HepG2 (cell line): ENCODE measurements at regions not wholly inside any gene's neighbourhood (a gene's known extent, or its start where the extent isn't known, plus 50 kb on each side); places are given as distances from the start of the nearest gene placed in this dataset.

Source experiments
- ATAC-seq: fragments of 200-7000 bp; cut with Tn5 transposase; 3 replicates; pipeline ENCODE4 v1.9.1; 2020; ENCODE audit warnings: mild to moderate bottlenecking, moderate library complexity
- BruUV-seq: library from RNA; stranded (reverse); fragments of 400-500 nt; replicated peaks from 2 replicates; lab custom pipeline; 2021; lab: Mats Ljungman, UMichigan
- CTCF ChIA-PET: fragments of 300-600 bp; formaldehyde crosslinking; extraction: SDS; loops from one replicate; lab custom pipeline; 2021; ENCODE audit warnings: low total read pairs, inconsistent platforms, low intra/inter-chr PET ratio; lab: Yijun Ruan, JAX
- POLR2A ChIA-PET: fragments of 350-600 bp; sonication (Branson Sonifier 250); formaldehyde crosslinking; loops from one replicate; lab custom pipeline; 2020; ENCODE audit warnings: antibody characterized with exemption, inconsistent platforms; lab: Yijun Ruan, JAX
- DNase-seq: peaks from one replicate; pipeline ENCODE4 v3.0.0-alpha.2; 2015; ENCODE audit warnings: low spot score
- FAIRE-seq: peaks from 3 replicates; lab custom pipeline; 2011; peaks lifted over from hg19 to GRCh38; lab: Jason Lieb, UNC
- H2AFZ ChIP-seq: one replicate; pipeline ENCODE4 v1.6.1; 2011; ENCODE audit warnings: low read length, inconsistent platforms
- H3K27ac ChIP-seq: fragments of 300-600 bp; 3 replicates; pipeline ENCODE4 v1.8.0; 2011; ENCODE audit warnings: mixed run types, mild to moderate bottlenecking, mixed read lengths, low read length, inconsistent platforms; ENCODE audit not compliant: insufficient read depth; ENCODE audit errors: extremely low read length
- H3K27me3 ChIP-seq, 2 experiments: fragments of 200-600 bp in 1 of 2; 2 replicates in 1 of 2; 3 replicates in 1 of 2; pipeline versions ENCODE4 v1.6.0 to v1.8.0; 2011; ENCODE audit warnings: low read length in 2 of 2, mild to moderate bottlenecking in 2 of 2, moderate library complexity in 2 of 2, inconsistent platforms in 1 of 2; ENCODE audit not compliant: insufficient read depth in 2 of 2, control insufficient read depth in 1 of 2
- H3K36me3 ChIP-seq, 2 experiments: fragments of 200-600 bp in 1 of 2; replicated peaks in 1 of 2; 2 replicates in 1 of 2; 3 replicates in 1 of 2; pipeline versions ENCODE4 v1.5.1 to v1.8.0; 2011; ENCODE audit warnings: low read length in 2 of 2, inconsistent platforms in 1 of 2; ENCODE audit not compliant: insufficient read depth in 2 of 2, control insufficient read depth in 1 of 2
- H3K4me1 ChIP-seq: 2 replicates; pipeline ENCODE4 v1.5.1; 2012; ENCODE audit warnings: low read length, inconsistent platforms; ENCODE audit not compliant: insufficient read depth
- H3K4me2 ChIP-seq: 2 replicates; pipeline ENCODE4 v1.6.0; 2011; ENCODE audit warnings: low read depth, low read length, inconsistent platforms
- H3K4me3 ChIP-seq, 3 experiments: fragments of 200-600 bp in 1 of 3; sonication (generic), shearing (Covaris generic) in 1 of 3; replicated peaks in 1 of 3; 2 replicates each; pipeline ENCODE4 v1.5.1; 2011 to 2016; ENCODE audit warnings: low read length in 3 of 3, inconsistent platforms in 2 of 3, low read depth in 2 of 3, mild to moderate bottlenecking in 2 of 3, control low read depth in 1 of 3, mixed read lengths in 1 of 3; ENCODE audit not compliant: insufficient read depth in 1 of 3
- H3K79me2 ChIP-seq: one replicate; pipeline ENCODE4 v1.6.1; 2011; ENCODE audit warnings: low read length, inconsistent platforms; ENCODE audit not compliant: insufficient read depth
- H3K9ac ChIP-seq: 2 replicates; pipeline ENCODE4 v1.6.0; 2011; ENCODE audit warnings: mild to moderate bottlenecking, low read depth, low read length, inconsistent platforms; ENCODE audit not compliant: insufficient read depth
- H3K9me3 ChIP-seq: 2 replicates; pipeline ENCODE4 v1.5.1; 2012; ENCODE audit warnings: mild to moderate bottlenecking, low read length
- H4K20me1 ChIP-seq: 2 replicates; pipeline ENCODE4 v1.6.0; 2011; ENCODE audit warnings: inconsistent platforms, mild to moderate bottlenecking, low read length, moderate library complexity; ENCODE audit not compliant: insufficient read depth
- AKAP8 ChIP-seq: sonication (generic); formaldehyde crosslinking; IDR thresholded peaks from 2 replicates; pipeline ENCODE4 v1.5.1; 2020; ENCODE audit warnings: mild to moderate bottlenecking, missing genetic modification reagents
- LCORL ChIP-seq, 2 experiments: fragments of 450-650 bp in 1 of 2; sonication (generic) in 1 of 2; formaldehyde crosslinking in 1 of 2; IDR thresholded peaks; 2 replicates each; pipeline versions ENCODE4 v1.5.0 to v1.6.1; 2017 to 2020; ENCODE audit warnings: antibody characterized with exemption in 1 of 2, missing genetic modification reagents in 1 of 2
- NFIB ChIP-seq: sonication (generic); formaldehyde crosslinking; IDR thresholded peaks from 2 replicates; pipeline ENCODE4 v1.9.0; 2021; ENCODE audit warnings: missing genetic modification reagents, mild to moderate bottlenecking, borderline replicate concordance
- RCOR2 ChIP-seq: IDR thresholded peaks from 2 replicates; pipeline ENCODE4 v1.6.1; 2016; ENCODE audit warnings: missing biosample characterization, missing genetic modification reagents
- WGBS: methylation state at CpG from one replicate; pipeline ENCODE4 v1.1.6; 2017; ENCODE audit warnings: low lambda C conversion rate; 5-methylcytosine and 5-hydroxymethylcytosine counted together
- in situ Hi-C: cut with HindIII; loops from 2 replicates; pipeline ENCODE4 v1.10.0; 2017; ENCODE audit warnings: low pct_unique_long_range_greater_than_20kb; ENCODE audit not compliant: extremely low pct_ligation_motif_present
- intact Hi-C: fragments of 100-400 bp; cut with micrococcal nuclease; formaldehyde crosslinking; loops from one replicate; pipeline ENCODE4 v1.10.0; 2022; ENCODE audit not compliant: unreplicated experiment
- TF ChIP-seq, protein P1 (sequence below): sonication (generic); formaldehyde crosslinking; IDR thresholded peaks from 2 replicates; pipeline ENCODE4 v1.4.0; 2020; ENCODE audit warnings: missing genetic modification reagents
- TF ChIP-seq, protein P2 (sequence below): sonication (generic); formaldehyde crosslinking; IDR thresholded peaks from 2 replicates; pipeline ENCODE4 v1.5.1; 2020; ENCODE audit warnings: missing genetic modification reagents, mild to moderate bottlenecking, borderline replicate concordance
- TF ChIP-seq, protein P3 (sequence below): IDR thresholded peaks from 2 replicates; pipeline ENCODE4 v1.6.1; 2016; ENCODE audit warnings: low read depth
- TF ChIP-seq, protein P4 (sequence below): sonication (generic); formaldehyde crosslinking; IDR thresholded peaks from 2 replicates; pipeline ENCODE4 v1.9.0; 2022; ENCODE audit warnings: missing genetic modification reagents, mild to moderate bottlenecking, borderline replicate concordance

DNA sequence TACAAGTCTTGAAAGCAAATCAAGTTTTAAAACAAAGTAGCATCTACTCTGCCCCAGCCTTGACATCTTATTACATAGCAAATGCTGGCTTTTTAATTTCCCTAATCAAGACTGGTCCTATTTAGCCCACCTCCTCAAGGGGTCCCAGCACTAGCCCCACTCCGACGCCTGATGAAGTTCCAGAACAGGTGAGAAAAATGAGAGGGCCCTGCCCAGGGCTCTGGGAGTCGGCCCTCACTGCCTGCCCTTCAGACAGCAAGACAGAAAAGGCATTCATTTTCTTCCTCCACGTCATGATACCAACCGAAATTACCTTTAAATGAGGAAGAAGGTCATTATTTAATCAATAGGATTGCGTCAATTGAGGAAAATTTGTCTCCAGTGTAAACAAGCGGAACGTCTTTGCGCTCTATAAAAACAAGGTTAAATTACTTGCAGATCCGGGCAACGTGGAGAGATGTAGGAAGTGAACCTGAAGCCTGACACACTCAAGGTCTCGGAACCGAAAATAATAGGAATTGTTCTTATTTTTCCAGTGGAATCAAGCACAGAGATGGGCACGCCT, 170.6 kb upstream of the PKDCC start:
- Histone ChIP-seq H3K79me2 (no peaks in the 10 kb centered on the region), H3K9me3 (no peaks in the 10 kb centered on the region), H2AFZ (no peak overlapping the region), H3K9ac (no peak overlapping the region), H3K4me3 (no peak overlapping the region), H3K4me1 (peaks cover 23% of the 10 kb centered on the region), H3K36me3 (no peaks in the 10 kb centered on the region), H4K20me1 (no peaks in the 10 kb centered on the region), H3K27ac (no peak overlapping the region), H3K4me2 (no peak overlapping the region), H3K27me3 (peaks cover 2 to 47% of the 10 kb centered on the region in 2 experiments)
- POLR2A ChIA-PET, result no interaction called here
- FAIRE-seq (no peak), ATAC-seq (no peak), DNase-seq (no peak)
- intact Hi-C loops, result no loop called here
- CTCF ChIA-PET, result no interaction called here
- WGBS, result 54% methylated on average over 14 of the region's 14 CpGs
- in situ Hi-C loops, result no loop called here
- TF ChIP-seq, protein P1, sequence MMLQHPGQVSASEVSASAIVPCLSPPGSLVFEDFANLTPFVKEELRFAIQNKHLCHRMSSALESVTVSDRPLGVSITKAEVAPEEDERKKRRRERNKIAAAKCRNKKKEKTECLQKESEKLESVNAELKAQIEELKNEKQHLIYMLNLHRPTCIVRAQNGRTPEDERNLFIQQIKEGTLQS, result no peak
- no peak for TF ChIP-seq NFIB (CRISPR knock-in tag)
- no peak for TF ChIP-seq RCOR2 (CRISPR knock-in tag)
- TF ChIP-seq, all 625 proteins: peak for 0
- no TSS peak for BruUV-seq

DNA sequence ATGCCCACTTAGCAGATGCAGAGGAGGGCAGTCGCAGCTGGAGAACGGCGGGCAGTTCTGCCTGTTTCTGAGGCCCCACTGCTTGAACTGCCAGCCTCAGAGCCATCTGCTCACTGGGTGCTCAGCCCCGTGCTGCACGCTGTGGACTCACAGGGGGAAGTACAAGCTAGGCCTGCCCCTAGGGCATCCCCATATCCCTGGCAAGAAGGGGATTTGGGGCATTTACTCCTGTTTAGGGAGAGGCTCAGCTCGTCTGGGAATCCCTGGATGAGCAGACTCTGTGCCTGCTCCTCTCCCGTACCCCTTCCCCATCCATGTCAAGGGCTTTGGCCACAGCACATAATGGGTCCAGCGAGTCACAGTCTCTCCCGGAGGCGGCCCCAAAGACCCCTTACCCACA, 169.8 kb upstream of the PKDCC start:
- peaks cover 15% of the 10 kb centered on the region for H3K4me1 ChIP-seq
- in situ Hi-C loops, result no loop called here
- intact Hi-C loops, result no loop called here
- 76% methylated on average over 8 of the region's 10 CpGs for WGBS
- H3K79me2 ChIP-seq, result no peaks in the 10 kb centered on the region
- no peak overlapping the region for H2AFZ ChIP-seq
- no peak overlapping the region for H3K9ac ChIP-seq
- POLR2A ChIA-PET, result no interaction called here
- no peaks in the 10 kb centered on the region for H4K20me1 ChIP-seq
- no peak overlapping the region for H3K27ac ChIP-seq
- ATAC-seq (peak; percentile 16; the same call in 2 of the 3 replicates), DNase-seq (no peak), FAIRE-seq (no peak)
- BruUV-seq, result no TSS peak
- no peaks in the 10 kb centered on the region for H3K9me3 ChIP-seq
- no peaks in the 10 kb centered on the region for H3K36me3 ChIP-seq
- peaks cover 2 to 49% of the 10 kb centered on the region in 2 experiments for H3K27me3 ChIP-seq
- no peak overlapping the region for H3K4me2 ChIP-seq
- H3K4me3 ChIP-seq, result no peak overlapping the region
- CTCF ChIA-PET, result no interaction called here
- TF ChIP-seq, protein P2, sequence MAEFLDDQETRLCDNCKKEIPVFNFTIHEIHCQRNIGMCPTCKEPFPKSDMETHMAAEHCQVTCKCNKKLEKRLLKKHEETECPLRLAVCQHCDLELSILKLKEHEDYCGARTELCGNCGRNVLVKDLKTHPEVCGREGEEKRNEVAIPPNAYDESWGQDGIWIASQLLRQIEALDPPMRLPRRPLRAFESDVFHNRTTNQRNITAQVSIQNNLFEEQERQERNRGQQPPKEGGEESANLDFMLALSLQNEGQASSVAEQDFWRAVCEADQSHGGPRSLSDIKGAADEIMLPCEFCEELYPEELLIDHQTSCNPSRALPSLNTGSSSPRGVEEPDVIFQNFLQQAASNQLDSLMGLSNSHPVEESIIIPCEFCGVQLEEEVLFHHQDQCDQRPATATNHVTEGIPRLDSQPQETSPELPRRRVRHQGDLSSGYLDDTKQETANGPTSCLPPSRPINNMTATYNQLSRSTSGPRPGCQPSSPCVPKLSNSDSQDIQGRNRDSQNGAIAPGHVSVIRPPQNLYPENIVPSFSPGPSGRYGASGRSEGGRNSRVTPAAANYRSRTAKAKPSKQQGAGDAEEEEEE (CRISPR knock-in tag), result no peak
- no peak for TF ChIP-seq AKAP8 (CRISPR knock-in tag)
- TF ChIP-seq, protein P3, sequence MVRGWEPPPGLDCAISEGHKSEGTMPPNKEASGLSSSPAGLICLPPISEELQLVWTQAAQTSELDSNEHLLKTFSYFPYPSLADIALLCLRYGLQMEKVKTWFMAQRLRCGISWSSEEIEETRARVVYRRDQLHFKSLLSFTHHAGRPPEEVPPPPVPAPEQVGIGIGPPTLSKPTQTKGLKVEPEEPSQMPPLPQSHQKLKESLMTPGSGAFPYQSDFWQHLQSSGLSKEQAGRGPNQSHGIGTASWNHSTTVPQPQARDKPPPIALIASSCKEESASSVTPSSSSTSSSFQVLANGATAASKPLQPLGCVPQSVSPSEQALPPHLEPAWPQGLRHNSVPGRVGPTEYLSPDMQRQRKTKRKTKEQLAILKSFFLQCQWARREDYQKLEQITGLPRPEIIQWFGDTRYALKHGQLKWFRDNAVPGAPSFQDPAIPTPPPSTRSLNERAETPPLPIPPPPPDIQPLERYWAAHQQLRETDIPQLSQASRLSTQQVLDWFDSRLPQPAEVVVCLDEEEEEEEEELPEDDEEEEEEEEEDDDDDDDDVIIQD (CRISPR knock-in tag), result no peak
- TF ChIP-seq LCORL (IDR thresholded peaks at IDR 0.05), result no peak
- no peak for TF ChIP-seq LCORL (CRISPR knock-in tag; IDR thresholded peaks at IDR 0.05)
- TF ChIP-seq, protein P4, sequence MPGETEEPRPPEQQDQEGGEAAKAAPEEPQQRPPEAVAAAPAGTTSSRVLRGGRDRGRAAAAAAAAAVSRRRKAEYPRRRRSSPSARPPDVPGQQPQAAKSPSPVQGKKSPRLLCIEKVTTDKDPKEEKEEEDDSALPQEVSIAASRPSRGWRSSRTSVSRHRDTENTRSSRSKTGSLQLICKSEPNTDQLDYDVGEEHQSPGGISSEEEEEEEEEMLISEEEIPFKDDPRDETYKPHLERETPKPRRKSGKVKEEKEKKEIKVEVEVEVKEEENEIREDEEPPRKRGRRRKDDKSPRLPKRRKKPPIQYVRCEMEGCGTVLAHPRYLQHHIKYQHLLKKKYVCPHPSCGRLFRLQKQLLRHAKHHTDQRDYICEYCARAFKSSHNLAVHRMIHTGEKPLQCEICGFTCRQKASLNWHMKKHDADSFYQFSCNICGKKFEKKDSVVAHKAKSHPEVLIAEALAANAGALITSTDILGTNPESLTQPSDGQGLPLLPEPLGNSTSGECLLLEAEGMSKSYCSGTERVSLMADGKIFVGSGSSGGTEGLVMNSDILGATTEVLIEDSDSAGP, result no peak
